Loucy (cell line): ENCODE measurements at regions not wholly inside any gene's neighbourhood (a gene's known extent, or its start where the extent isn't known, plus 50 kb on each side); places are given as distances from the start of the nearest gene placed in this dataset.

Source experiments
- H2AFZ ChIP-seq: fragments of 200-600 bp; sonication (generic); 2 replicates; pipeline ENCODE4 v1.6.0; 2016; ENCODE audit warnings: antibody characterized with exemption, mild to moderate bottlenecking, low read length, moderate library complexity
- H3F3A ChIP-seq: fragments of 200-600 bp; 2 replicates; pipeline ENCODE4 v1.6.0; 2016; ENCODE audit warnings: antibody characterized with exemption, low read depth, mild to moderate bottlenecking
- H3K27me3 ChIP-seq: fragments of 200-600 bp; sonication (generic); 2 replicates; pipeline ENCODE4 v1.6.1; 2014; ENCODE audit warnings: low read length, mild to moderate bottlenecking; ENCODE audit not compliant: insufficient read depth, poor library complexity, severe bottlenecking
- H3K36me3 ChIP-seq: fragments of 200-600 bp; sonication (generic); 2 replicates; pipeline ENCODE4 v1.6.1; 2016; ENCODE audit warnings: low read length; ENCODE audit not compliant: insufficient read depth
- H3K4me1 ChIP-seq: fragments of 200-600 bp; sonication (generic); 2 replicates; pipeline ENCODE4 v1.5.1; 2014; ENCODE audit warnings: low read length, mild to moderate bottlenecking; ENCODE audit not compliant: insufficient read depth, poor library complexity, severe bottlenecking
- H3K4me2 ChIP-seq: fragments of 200-600 bp; sonication (generic); 2 replicates; pipeline ENCODE4 v1.6.0; 2014; ENCODE audit warnings: antibody characterized with exemption, low read length, low read depth, mild to moderate bottlenecking; ENCODE audit not compliant: poor library complexity, severe bottlenecking
- H3K4me3 ChIP-seq: fragments of 200-600 bp; sonication (generic); 2 replicates; pipeline ENCODE4 v1.5.1; 2014; ENCODE audit warnings: low read length, mild to moderate bottlenecking, mixed read lengths; ENCODE audit not compliant: poor library complexity, severe bottlenecking
- H3K79me2 ChIP-seq: fragments of 200-600 bp; sonication (generic); 2 replicates; pipeline ENCODE4 v1.6.1; 2014; ENCODE audit warnings: low read length; ENCODE audit not compliant: insufficient read depth
- H3K9ac ChIP-seq: fragments of 200-600 bp; sonication (generic); 2 replicates; pipeline ENCODE4 v1.6.0; 2014; ENCODE audit warnings: mild to moderate bottlenecking, low read depth, low read length, moderate library complexity; ENCODE audit not compliant: poor library complexity, severe bottlenecking
- H3K9me2 ChIP-seq: fragments of 200-600 bp; sonication (generic); replicated peaks from 2 replicates; pipeline ENCODE4 v1.6.1; 2016; ENCODE audit warnings: low read depth, low read length, mixed read lengths
- H3K9me3 ChIP-seq: fragments of 200-600 bp; sonication (generic); 2 replicates; pipeline ENCODE4 v1.6.1; 2014; ENCODE audit warnings: mild to moderate bottlenecking, antibody characterized with exemption, low read length, low read depth; ENCODE audit not compliant: insufficient read depth
- H4K20me1 ChIP-seq: fragments of 200-600 bp; sonication (generic); 2 replicates; pipeline ENCODE4 v1.6.0; 2014; ENCODE audit warnings: antibody characterized with exemption, low read length, mild to moderate bottlenecking; ENCODE audit not compliant: insufficient read depth, poor library complexity, severe bottlenecking
- EZH2phosphoT487 ChIP-seq: fragments of 200-600 bp; IDR thresholded peaks from 2 replicates; pipeline ENCODE4 v1.6.1; 2018; ENCODE audit warnings: antibody characterized with exemption, mild to moderate bottlenecking, moderate library complexity, borderline replicate concordance
- TF ChIP-seq, protein P1 (sequence below): fragments of 200-600 bp; sonication (generic); conservative IDR thresholded peaks from 2 replicates; pipeline ENCODE4 v1.5.1; 2014; ENCODE audit warnings: mild to moderate bottlenecking, antibody characterized with exemption, low read length

DNA sequence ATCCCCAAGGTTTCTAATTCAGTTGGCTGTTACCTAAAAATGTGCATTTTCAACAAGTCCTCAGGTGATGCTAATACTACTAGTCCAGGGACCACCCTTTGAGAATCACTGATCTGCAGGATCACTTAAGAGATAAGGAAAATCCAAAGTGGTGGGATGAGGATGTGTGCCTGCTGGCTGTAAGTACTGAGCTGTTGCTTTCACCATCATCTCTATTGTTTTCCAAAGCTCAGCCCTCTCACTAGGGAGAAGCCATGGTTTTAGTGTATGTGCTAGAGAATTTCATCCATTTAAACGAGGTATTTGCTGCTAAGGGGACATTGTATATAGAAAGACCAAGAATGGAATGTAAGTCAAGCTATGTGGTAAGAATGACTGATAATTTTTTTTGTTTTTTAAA, 202.3 kb downstream of the KIF21A start:
- no peaks in the 10 kb centered on the region for H3F3A ChIP-seq
- no peak overlapping the region for H2AFZ ChIP-seq
- H3K36me3 ChIP-seq: no peaks in the 10 kb centered on the region
- TF ChIP-seq, protein P1, sequence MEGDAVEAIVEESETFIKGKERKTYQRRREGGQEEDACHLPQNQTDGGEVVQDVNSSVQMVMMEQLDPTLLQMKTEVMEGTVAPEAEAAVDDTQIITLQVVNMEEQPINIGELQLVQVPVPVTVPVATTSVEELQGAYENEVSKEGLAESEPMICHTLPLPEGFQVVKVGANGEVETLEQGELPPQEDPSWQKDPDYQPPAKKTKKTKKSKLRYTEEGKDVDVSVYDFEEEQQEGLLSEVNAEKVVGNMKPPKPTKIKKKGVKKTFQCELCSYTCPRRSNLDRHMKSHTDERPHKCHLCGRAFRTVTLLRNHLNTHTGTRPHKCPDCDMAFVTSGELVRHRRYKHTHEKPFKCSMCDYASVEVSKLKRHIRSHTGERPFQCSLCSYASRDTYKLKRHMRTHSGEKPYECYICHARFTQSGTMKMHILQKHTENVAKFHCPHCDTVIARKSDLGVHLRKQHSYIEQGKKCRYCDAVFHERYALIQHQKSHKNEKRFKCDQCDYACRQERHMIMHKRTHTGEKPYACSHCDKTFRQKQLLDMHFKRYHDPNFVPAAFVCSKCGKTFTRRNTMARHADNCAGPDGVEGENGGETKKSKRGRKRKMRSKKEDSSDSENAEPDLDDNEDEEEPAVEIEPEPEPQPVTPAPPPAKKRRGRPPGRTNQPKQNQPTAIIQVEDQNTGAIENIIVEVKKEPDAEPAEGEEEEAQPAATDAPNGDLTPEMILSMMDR: no peak
- TF ChIP-seq EZH2phosphoT487: no peak
- H3K9ac ChIP-seq: no peak overlapping the region
- no peak overlapping the region for H3K4me3 ChIP-seq
- no peaks in the 10 kb centered on the region for H3K9me3 ChIP-seq
- no peaks in the 10 kb centered on the region for H4K20me1 ChIP-seq
- no peaks in the 10 kb centered on the region for H3K9me2 ChIP-seq
- H3K4me1 ChIP-seq: no peaks in the 10 kb centered on the region
- H3K27me3 ChIP-seq: no peaks in the 10 kb centered on the region
- no peak overlapping the region for H3K4me2 ChIP-seq
- H3K79me2 ChIP-seq: no peaks in the 10 kb centered on the region

DNA sequence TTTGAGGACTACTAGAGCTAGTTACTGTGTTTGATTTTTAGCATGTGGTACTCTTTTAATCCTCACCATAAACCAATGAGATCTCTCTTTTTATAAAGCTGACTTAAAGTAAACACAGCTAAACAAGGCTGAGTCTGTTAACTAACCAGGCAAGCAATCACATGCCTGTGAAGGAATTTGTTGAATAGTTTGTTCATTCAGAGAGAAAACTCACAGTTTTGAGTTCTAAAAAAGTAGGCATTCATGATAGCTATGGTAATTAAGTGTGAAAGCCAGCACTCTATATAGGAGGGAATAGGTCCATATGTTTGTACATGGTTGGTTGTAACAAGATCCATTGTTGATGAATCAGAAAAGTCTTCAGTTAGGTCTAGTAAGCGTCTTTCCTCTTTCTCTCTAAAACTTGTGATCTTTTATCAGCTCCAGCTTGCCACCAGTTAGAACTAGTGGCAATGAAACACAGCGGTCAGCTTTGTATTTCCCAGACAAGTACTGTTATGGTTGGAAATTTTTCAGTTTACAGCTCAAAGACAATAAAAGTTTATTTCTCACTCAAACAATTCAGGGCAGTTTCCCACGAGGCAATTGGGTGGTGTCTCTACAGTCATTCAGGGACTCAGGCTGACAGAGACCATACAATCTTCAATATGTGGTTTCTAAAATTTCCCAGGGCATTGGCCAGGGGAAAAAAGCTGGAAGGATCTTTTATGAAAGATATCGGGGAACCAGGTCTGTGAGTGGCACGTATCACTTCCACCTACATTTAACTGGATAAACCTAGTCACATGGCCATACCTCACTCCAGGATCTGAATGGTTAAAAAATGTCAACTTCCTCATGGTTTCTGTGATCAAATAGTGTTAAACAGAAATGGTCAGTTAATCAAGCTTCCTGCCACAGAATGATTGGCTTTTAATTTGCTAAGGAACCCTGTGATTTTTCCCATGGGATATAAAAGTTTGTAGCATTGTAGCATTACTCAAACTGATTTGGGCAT, 203.1 kb downstream of the KIF21A start:
- no peaks in the 10 kb centered on the region for H3K4me1 ChIP-seq
- no peaks in the 10 kb centered on the region for H3K9me3 ChIP-seq
- no peaks in the 10 kb centered on the region for H3K79me2 ChIP-seq
- no peaks in the 10 kb centered on the region for H3K36me3 ChIP-seq
- H3K9me2 ChIP-seq: no peaks in the 10 kb centered on the region
- H3F3A ChIP-seq: no peaks in the 10 kb centered on the region
- no peak overlapping the region for H3K4me2 ChIP-seq
- H3K4me3 ChIP-seq: no peak overlapping the region
- no peak overlapping the region for H3K9ac ChIP-seq
- H2AFZ ChIP-seq: no peak overlapping the region
- H3K27me3 ChIP-seq: no peaks in the 10 kb centered on the region
- H4K20me1 ChIP-seq: no peaks in the 10 kb centered on the region
- no peak for TF ChIP-seq EZH2phosphoT487
- TF ChIP-seq, protein P1: no peak

DNA sequence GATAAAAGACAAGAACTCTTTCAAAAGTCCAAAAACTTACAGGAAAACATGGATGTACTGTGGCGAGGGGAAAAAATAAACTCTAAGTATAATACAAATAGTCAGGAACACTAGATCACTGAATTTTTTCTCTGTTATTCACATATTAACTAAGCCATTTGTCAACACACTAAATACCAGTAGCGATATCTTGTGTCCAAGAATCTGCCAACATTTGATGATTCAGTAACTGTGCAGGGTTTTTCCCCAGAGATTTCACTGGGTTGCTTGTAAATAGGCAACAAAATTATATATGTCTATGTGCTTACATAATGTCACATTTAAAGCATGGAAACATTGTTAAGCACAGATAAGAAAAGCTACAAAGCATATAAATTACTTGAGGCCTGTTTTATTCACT, 205.9 kb downstream of the KIF21A start:
- Histone ChIP-seq H4K20me1 (no peaks in the 10 kb centered on the region), H3K4me2 (no peak overlapping the region), H2AFZ (no peak overlapping the region), H3K4me3 (no peak overlapping the region), H3K9me2 (no peaks in the 10 kb centered on the region), H3F3A (no peaks in the 10 kb centered on the region), H3K4me1 (no peaks in the 10 kb centered on the region), H3K27me3 (no peaks in the 10 kb centered on the region), H3K36me3 (no peaks in the 10 kb centered on the region), H3K79me2 (no peaks in the 10 kb centered on the region), H3K9me3 (no peaks in the 10 kb centered on the region), H3K9ac (no peak overlapping the region)
- TF ChIP-seq EZH2phosphoT487: no peak
- TF ChIP-seq, protein P1: no peak
